ENCODE measurements at regions not wholly inside any gene's neighbourhood (a gene's known extent, or its start where the extent isn't known, plus 50 kb on each side); places are given as distances from the start of the nearest gene placed in this dataset.

DNA sequence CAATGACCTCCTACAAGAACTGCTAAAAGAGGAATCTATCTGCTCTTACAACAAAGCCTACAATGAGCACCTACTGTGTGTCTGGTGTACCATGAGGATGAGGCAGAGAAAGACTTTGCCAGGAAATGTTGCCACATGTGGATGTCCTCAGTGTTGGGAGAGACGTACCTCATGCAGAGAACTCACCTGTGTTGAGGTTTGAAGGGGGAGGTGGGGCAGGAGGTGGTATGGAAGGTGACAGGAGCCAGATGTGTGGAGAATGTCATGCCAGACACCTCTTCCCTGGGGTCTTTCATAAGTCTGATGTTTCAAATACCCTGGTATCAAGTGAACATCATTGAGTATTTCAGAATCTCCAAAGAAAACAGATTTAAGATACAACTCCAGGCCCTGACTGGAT lies 220.1 kb upstream of the RNF32 start:
- Histone ChIP-seq H3K4me1 (no peaks in the 10 kb centered on the region), H3K27me3 (peaks cover 0 to 15% (median 0%) of the 10 kb centered on the region in 7 donors), H3K9me3 (peaks cover 0 to 15% (median 0%) of the 10 kb centered on the region in 11 donors), H3K36me3 (no peaks in the 10 kb centered on the region), H3K27ac (no peak overlapping the region), H3K4me3 (no peak overlapping the region)
- TF ChIP-seq, protein P1, sequence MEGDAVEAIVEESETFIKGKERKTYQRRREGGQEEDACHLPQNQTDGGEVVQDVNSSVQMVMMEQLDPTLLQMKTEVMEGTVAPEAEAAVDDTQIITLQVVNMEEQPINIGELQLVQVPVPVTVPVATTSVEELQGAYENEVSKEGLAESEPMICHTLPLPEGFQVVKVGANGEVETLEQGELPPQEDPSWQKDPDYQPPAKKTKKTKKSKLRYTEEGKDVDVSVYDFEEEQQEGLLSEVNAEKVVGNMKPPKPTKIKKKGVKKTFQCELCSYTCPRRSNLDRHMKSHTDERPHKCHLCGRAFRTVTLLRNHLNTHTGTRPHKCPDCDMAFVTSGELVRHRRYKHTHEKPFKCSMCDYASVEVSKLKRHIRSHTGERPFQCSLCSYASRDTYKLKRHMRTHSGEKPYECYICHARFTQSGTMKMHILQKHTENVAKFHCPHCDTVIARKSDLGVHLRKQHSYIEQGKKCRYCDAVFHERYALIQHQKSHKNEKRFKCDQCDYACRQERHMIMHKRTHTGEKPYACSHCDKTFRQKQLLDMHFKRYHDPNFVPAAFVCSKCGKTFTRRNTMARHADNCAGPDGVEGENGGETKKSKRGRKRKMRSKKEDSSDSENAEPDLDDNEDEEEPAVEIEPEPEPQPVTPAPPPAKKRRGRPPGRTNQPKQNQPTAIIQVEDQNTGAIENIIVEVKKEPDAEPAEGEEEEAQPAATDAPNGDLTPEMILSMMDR (IDR thresholded peaks at IDR 0.05) = no peak
- intact Hi-C loops (cut with DNase I) = no loop called here
- 72 to 85% methylated on average over 1 of the region's 1 CpG for WGBS, 2 donors
- no peak for DNase-seq
- no peak for ATAC-seq

DNA sequence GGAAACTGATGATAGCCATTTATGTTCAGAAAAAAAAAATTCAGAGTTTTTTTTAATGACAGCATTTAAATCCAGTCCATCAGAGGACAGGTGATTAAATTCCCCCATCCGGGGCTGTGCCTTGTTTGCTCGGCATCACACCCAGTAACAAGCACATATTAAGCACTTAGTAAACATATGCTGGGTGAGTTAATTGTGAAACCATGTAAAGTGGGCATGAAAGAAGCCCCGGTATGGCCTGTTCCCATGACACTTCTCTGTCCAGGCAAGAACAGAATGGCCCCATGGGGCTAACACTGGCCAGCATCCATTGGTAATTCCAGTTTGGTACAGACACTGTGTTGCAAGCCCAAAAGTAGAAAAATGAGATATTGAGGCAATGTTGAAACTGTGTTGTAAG lies 220.8 kb upstream of the RNF32 start:
- H3K4me3 ChIP-seq = no peak overlapping the region
- peaks cover 0 to 15% (median 0%) of the 10 kb centered on the region in 7 donors for H3K27me3 ChIP-seq
- peaks cover 0 to 15% (median 0%) of the 10 kb centered on the region in 11 donors for H3K9me3 ChIP-seq
- no peaks in the 10 kb centered on the region for H3K4me1 ChIP-seq
- DNase-seq = no peak
- WGBS, 2 donors = 82 to 87% methylated on average over 3 of the region's 3 CpGs
- H3K27ac ChIP-seq = no peak overlapping the region
- intact Hi-C loops (cut with DNase I) = loop anchor here in 1 of 10 donors (10.0 kb wide), 1 partner anchor 65 kb away; no protein-coding TSS in a partner anchor
- no peaks in the 10 kb centered on the region for H3K36me3 ChIP-seq
- ATAC-seq = no peak
- TF ChIP-seq, protein P1 (IDR thresholded peaks at IDR 0.05) = no peak

DNA sequence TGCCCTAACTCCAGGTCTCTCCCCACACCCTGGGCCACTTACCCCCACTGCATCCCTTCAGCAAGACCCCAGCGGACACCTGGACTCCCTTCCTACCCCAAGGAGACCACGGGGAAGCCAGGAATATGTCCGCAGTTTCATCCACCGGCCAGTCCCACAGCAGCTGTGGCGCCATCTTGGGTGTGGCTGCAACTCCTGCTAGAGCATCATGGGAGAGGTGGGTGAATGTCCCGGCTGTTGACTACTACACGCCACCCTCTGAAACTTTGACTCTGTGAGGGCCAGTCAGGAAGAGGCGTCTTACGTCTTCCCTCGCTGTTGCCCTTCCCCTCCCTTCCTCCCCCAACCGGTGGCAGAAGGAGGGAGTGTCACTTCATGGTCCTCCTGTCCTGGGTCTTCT lies 238.3 kb upstream of the RNF32 start:
- peaks cover 0 to 15% (median 0%) of the 10 kb centered on the region in 11 donors for H3K9me3 ChIP-seq
- TF ChIP-seq, protein P1 (IDR thresholded peaks at IDR 0.05) = no peak
- 88 to 89% methylated on average over 11 of the region's 11 CpGs for WGBS, 2 donors
- H3K36me3 ChIP-seq = no peaks in the 10 kb centered on the region
- ATAC-seq (no peak), DNase-seq (no peak)
- H3K27me3 ChIP-seq = peaks cover 0 to 12% (median 1%) of the 10 kb centered on the region in 7 donors
- no peak overlapping the region for H3K4me3 ChIP-seq
- intact Hi-C loops (cut with DNase I) = no loop called here
- H3K27ac ChIP-seq = no peak overlapping the region
- H3K4me1 ChIP-seq = no peaks in the 10 kb centered on the region

DNA sequence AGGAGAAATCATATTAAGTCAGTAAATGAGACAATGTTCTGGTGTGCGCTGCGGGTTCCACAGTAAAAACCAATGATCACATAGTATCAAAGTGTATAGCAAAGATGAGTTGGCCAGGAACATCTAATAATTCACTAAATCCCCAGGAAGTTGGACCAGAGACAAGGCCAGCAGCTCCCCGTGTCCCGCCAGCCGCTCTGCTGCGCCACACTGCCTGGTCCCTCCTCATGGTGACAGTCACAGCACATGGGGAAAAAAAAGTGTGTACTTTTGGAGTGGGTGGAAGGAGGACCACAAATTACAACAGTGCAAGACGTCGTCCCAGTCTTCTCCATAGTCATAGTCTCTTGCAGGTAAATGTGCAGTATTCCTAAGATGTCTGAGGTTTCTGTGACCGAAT lies 239.0 kb upstream of the RNF32 start:
- no peaks in the 10 kb centered on the region for H3K4me1 ChIP-seq
- DNase-seq (no peak), ATAC-seq (no peak)
- intact Hi-C loops (cut with DNase I) = no loop called here
- H3K27me3 ChIP-seq = peaks cover 0 to 16% (median 4%) of the 10 kb centered on the region in 7 donors
- no peaks in the 10 kb centered on the region for H3K36me3 ChIP-seq
- no peak overlapping the region for H3K4me3 ChIP-seq
- 86 to 93% methylated on average over 9 of the region's 9 CpGs for WGBS, 2 donors
- TF ChIP-seq, protein P1 (IDR thresholded peaks at IDR 0.05) = no peak
- no peak overlapping the region for H3K27ac ChIP-seq
- H3K9me3 ChIP-seq = peaks cover 0 to 15% (median 0%) of the 10 kb centered on the region in 11 donors

Data from heart right ventricle (tissue), 16 donors.